ENCODE measurements at regions not wholly inside any gene's neighbourhood (a gene's known extent, or its start where the extent isn't known, plus 50 kb on each side); places are given as distances from the start of the nearest gene placed in this dataset.

DNA sequence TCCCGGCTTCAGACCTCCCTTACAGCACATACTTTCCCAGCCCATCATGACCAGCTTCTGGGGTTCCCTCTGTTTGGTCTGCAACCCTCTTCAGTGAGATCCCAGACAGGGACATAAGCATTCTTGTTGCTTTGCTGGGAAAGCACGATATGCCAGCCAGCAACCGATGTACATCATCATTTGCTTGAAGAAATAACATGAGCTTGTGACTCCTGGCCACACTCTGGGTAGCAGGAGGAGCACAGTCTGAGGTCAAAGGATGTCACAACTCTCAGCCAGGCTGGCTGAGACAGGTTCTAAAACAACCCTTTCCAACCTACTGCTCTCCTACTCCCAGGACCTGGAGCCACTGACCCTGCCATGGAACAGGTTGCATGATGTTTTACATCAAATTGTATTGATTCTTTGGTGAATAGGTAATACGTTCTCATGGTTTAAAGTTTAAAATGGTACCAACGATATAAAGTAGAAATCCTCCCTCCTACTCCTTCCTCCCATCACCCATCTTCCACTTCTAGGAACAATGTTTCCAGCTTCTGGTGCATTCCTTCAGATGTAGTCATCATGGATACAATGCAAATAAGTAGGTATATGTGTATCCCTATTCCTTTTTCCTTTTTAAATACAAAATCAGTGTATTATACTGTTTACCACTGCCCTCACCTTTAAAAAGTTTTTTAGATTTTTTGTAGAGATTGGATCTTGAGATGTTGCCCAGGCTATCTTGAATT, 190.3 kb downstream of the OPA1 start:
- Histone ChIP-seq H3K56ac (replicated peaks; ENCODE audit: insufficient read length, low read depth, low read length) (no peak overlapping the region), H2BK15ac (ENCODE audit: low read length) (no peak overlapping the region; the same call in 1 of the 2 replicates), H4K5ac (ENCODE audit: insufficient read length, low read depth, low read length) (no peak overlapping the region), H3K4me2 (ENCODE audit: insufficient read depth in 1 of 2, low read depth in 2 of 2, low read length in 2 of 2) (no peak overlapping the region), H2AK5ac (ENCODE audit: low read depth, low read length) (0 out of 2 replicates have a peak overlapping the region, but pooled peaks have one; percentile 30), H3K36me3 (ENCODE audit: control insufficient read depth in 2 of 4, insufficient read depth in 4 of 4, low read length in 3 of 4) (no peaks in the 10 kb centered on the region), H2BK5ac (ENCODE audit: low read depth, low read length) (no peak overlapping the region), H3K9me3 (ENCODE audit: insufficient read depth in 2 of 2, low read depth in 1 of 2, low read length in 1 of 2) (no peaks in the 10 kb centered on the region), H3K23ac (ENCODE audit: insufficient read length) (no peak overlapping the region), H4K20me1 (replicated peaks in 1 of 2; ENCODE audit: control insufficient read depth in 1 of 2, insufficient read depth in 2 of 2, low read length in 2 of 2) (no peaks in the 10 kb centered on the region), H2BK120ac (replicated peaks; ENCODE audit: low read depth, low read length) (no peak overlapping the region), H2BK20ac (ENCODE audit: low read length) (peak overlapping the region; percentile 74), H3K14ac (ENCODE audit: insufficient read length) (no peak overlapping the region), H3K23me2 (ENCODE audit: low read depth, low read length) (no peaks in the 10 kb centered on the region; the same call in 1 of the 2 replicates), H2AFZ (ENCODE audit: low read length) (no peak overlapping the region), H3K18ac (ENCODE audit: extremely low read depth, low read length) (no peak overlapping the region), H2BK12ac (ENCODE audit: low read depth, low read length) (peak overlapping the region; percentile 14; the same call in 1 of the 2 replicates), H3K79me1 (ENCODE audit: low read depth, low read length) (no peaks in the 10 kb centered on the region), H3K79me2 (ENCODE audit: control insufficient read depth in 1 of 2, insufficient read depth in 2 of 2, low read length in 2 of 2) (no peaks in the 10 kb centered on the region), H3K4ac (replicated peaks; ENCODE audit: insufficient read length, low read depth, low read length) (no peak overlapping the region), H4K8ac (ENCODE audit: extremely low read depth, insufficient read depth, low read length) (no peak overlapping the region; the same call in 1 of the 2 replicates), H3K27ac (ENCODE audit: low read depth, low read length) (no peak overlapping the region), H3K27me3 (replicated peaks in 1 of 4; ENCODE audit: control insufficient read depth in 3 of 4, extremely low read depth in 1 of 4, insufficient read depth in 3 of 4, low read length in 3 of 4) (peaks cover 0 to 19% (median 4%) of the 10 kb centered on the region in 4 experiments; a peak in 5 of 7 replicates), H3K9ac (replicated peaks in 1 of 4; ENCODE audit: extremely low read depth in 1 of 4, low read depth in 3 of 4, low read length in 3 of 4) (no peak overlapping the region), H3K4me3 (ENCODE audit: extremely low read depth in 1 of 4, insufficient read depth in 2 of 4, low read depth in 3 of 4, low read length in 4 of 4) (no peak overlapping the region), H4K91ac (replicated peaks; ENCODE audit: insufficient read length, low read length) (no peak overlapping the region), H3K4me1 (replicated peaks in 1 of 4; ENCODE audit: control insufficient read depth in 3 of 4, insufficient read depth in 4 of 4, low read length in 3 of 4) (peaks cover 1 to 11% (median 8%) of the 10 kb centered on the region in 4 experiments)
- DNase-seq (ENCODE audit: low read depth in 1 of 2, low spot score in 2 of 2) = no peak
- FAIRE-seq = no peak
- ChIA-PET CTCF (ENCODE audit: partially characterized antibody) (interaction anchor here (0.6 to 4.0 kb wide), 11 partner anchors 63 to 1301 kb away, joined by 3 to 25 read pairs (median 4); no protein-coding TSS in a partner anchor), POLR2A (ENCODE audit: partially characterized antibody) (interaction anchor here (1.4 kb wide), 1 partner anchor 25 kb away, joined by 4 read pairs; no protein-coding TSS in a partner anchor)
- WGBS, 2 experiments (ENCODE audit: extremely low coverage in 1 of 2, insufficient coverage in 1 of 2, insufficient read length in 1 of 2, insufficient replicate concordance in 2 of 2, low coverage in 1 of 2, low lambda C conversion rate in 2 of 2, missing lambda C conversion rate in 1 of 2) = 84% methylated on average over 5 of the region's 5 CpGs; no CpG with 5 or more reads in 1 of the 2 experiments
- TF ChIP-seq ASH2L (IDR thresholded peaks at IDR 0.05; ENCODE audit: low read length) (no peak), ZNF274 (IDR thresholded peaks at IDR 0.05; ENCODE audit: borderline replicate concordance, extremely low read depth, low read length) (no peak), GTF2F1 (IDR thresholded peaks at IDR 0.05; ENCODE audit: borderline replicate concordance, low read depth, low read length) (no peak), SUZ12 (IDR thresholded peaks at IDR 0.05; ENCODE audit: low read length) (no peak), KDM5A (IDR thresholded peaks at IDR 0.05; ENCODE audit: low read length) (no peak), JUND (IDR thresholded peaks at IDR 0.05; ENCODE audit: low read length) (no peak), SIX5 (IDR thresholded peaks at IDR 0.05; ENCODE audit: low read depth, low read length) (no peak), EP300 (IDR thresholded peaks at IDR 0.05; ENCODE audit: borderline replicate concordance in 1 of 2, low read depth in 2 of 2, low read length in 2 of 2) (no peak), TCF12 (IDR thresholded peaks at IDR 0.05; ENCODE audit: low read depth, low read length) (no peak), FOSL1 (IDR thresholded peaks at IDR 0.05; ENCODE audit: insufficient read depth, low read depth, low read length) (no peak)
- TF ChIP-seq, protein P1, sequence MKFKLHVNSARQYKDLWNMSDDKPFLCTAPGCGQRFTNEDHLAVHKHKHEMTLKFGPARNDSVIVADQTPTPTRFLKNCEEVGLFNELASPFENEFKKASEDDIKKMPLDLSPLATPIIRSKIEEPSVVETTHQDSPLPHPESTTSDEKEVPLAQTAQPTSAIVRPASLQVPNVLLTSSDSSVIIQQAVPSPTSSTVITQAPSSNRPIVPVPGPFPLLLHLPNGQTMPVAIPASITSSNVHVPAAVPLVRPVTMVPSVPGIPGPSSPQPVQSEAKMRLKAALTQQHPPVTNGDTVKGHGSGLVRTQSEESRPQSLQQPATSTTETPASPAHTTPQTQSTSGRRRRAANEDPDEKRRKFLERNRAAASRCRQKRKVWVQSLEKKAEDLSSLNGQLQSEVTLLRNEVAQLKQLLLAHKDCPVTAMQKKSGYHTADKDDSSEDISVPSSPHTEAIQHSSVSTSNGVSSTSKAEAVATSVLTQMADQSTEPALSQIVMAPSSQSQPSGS (IDR thresholded peaks at IDR 0.05; ENCODE audit: low read length) = no peak

Data from H1 (cell line).